OCI-LY1 (cell line): ENCODE measurements at regions not wholly inside any gene's neighbourhood (a gene's known extent, or its start where the extent isn't known, plus 50 kb on each side); places are given as distances from the start of the nearest gene placed in this dataset.

Experiments
- H2AFZ ChIP-seq: fragments of 200-600 bp; sonication (generic), shearing (Covaris generic); 2 replicates; pipeline ENCODE4 v1.6.0; 2014; ENCODE audit warnings: antibody characterized with exemption, mild to moderate bottlenecking, low read length
- H3F3A ChIP-seq: fragments of 200-600 bp; sonication (generic), shearing (Covaris generic); 2 replicates; pipeline ENCODE4 v1.6.0; 2014; ENCODE audit warnings: mild to moderate bottlenecking, antibody characterized with exemption, low read length, moderate library complexity; ENCODE audit not compliant: insufficient read depth
- H3K27ac ChIP-seq: fragments of 200-600 bp; sonication (generic); 2 replicates; pipeline ENCODE4 v1.5.1; 2014; ENCODE audit warnings: low read length, mixed run types, mild to moderate bottlenecking, low read depth; ENCODE audit not compliant: poor library complexity, severe bottlenecking
- H3K27me3 ChIP-seq: fragments of 200-600 bp; sonication (generic); 2 replicates; pipeline ENCODE4 v1.6.0; 2014; ENCODE audit warnings: antibody characterized with exemption, mild to moderate bottlenecking, low read length, moderate library complexity; ENCODE audit not compliant: insufficient read depth
- H3K36me3 ChIP-seq: fragments of 200-600 bp; sonication (generic); 2 replicates; pipeline ENCODE4 v1.6.1; 2014; ENCODE audit warnings: mild to moderate bottlenecking, antibody characterized with exemption, low read length, moderate library complexity, mixed read lengths; ENCODE audit not compliant: insufficient read depth
- H3K4me1 ChIP-seq: fragments of 200-600 bp; sonication (generic); 2 replicates; pipeline ENCODE4 v1.5.1; 2014; ENCODE audit warnings: mild to moderate bottlenecking, low read length, moderate library complexity; ENCODE audit not compliant: insufficient read depth, severe bottlenecking
- H3K4me2 ChIP-seq: fragments of 200-600 bp; sonication (generic), shearing (Covaris generic); 2 replicates; pipeline ENCODE4 v1.6.1; 2014; ENCODE audit warnings: low read length
- H3K4me3 ChIP-seq: fragments of 200-600 bp; sonication (generic); 2 replicates; pipeline ENCODE4 v1.5.1; 2014; ENCODE audit warnings: low read length, low read depth, mild to moderate bottlenecking, mixed read lengths; ENCODE audit not compliant: poor library complexity, severe bottlenecking
- H3K79me2 ChIP-seq: fragments of 200-600 bp; shearing (Covaris generic); 2 replicates; pipeline ENCODE4 v1.6.1; 2016; ENCODE audit warnings: mixed run types, low read length, mixed read lengths; ENCODE audit not compliant: insufficient read depth
- H3K9ac ChIP-seq: fragments of 200-600 bp; sonication (generic), shearing (Covaris generic); 2 replicates; pipeline ENCODE4 v1.6.1; 2014; ENCODE audit warnings: mild to moderate bottlenecking, low read length, mixed read lengths
- H3K9me2 ChIP-seq: fragments of 200-600 bp; sonication (generic), shearing (Covaris generic); 2 replicates; pipeline ENCODE4 v1.6.1; 2014; ENCODE audit warnings: low read depth, mild to moderate bottlenecking, low read length, mixed read lengths
- H3K9me3 ChIP-seq: fragments of 200-600 bp; shearing (Covaris generic); 2 replicates; pipeline ENCODE4 v1.6.1; 2014; ENCODE audit warnings: low read length, mixed read lengths
- H4K20me1 ChIP-seq: fragments of 200-600 bp; sonication (generic), shearing (Covaris generic); 2 replicates; pipeline ENCODE4 v1.6.0; 2016; ENCODE audit warnings: mild to moderate bottlenecking, low read length; ENCODE audit not compliant: insufficient read depth
- CTCF ChIP-seq: fragments of 200-600 bp; sonication (generic), shearing (Covaris generic); IDR thresholded peaks from 2 replicates; pipeline ENCODE4 v1.5.1; 2017; ENCODE audit warnings: mild to moderate bottlenecking, antibody characterized with exemption, low read length, moderate library complexity, mixed read lengths
- EZH2 ChIP-seq: fragments of 200-600 bp; sonication (generic), shearing (Covaris generic); IDR thresholded peaks from 2 replicates; pipeline ENCODE4 v1.8.0; 2017; ENCODE audit warnings: borderline replicate concordance, mixed run types, mild to moderate bottlenecking, antibody characterized with exemption, low read length, moderate library complexity, mixed read lengths

- Histone ChIP-seq H3K4me3 (no peak overlapping the region), H3K9me2 (no peaks in the 10 kb centered on the region), H3K4me1 (no peaks in the 10 kb centered on the region), H3K79me2 (no peaks in the 10 kb centered on the region), H3K9me3 (no peaks in the 10 kb centered on the region), H3K36me3 (no peaks in the 10 kb centered on the region), H2AFZ (no peak overlapping the region), H4K20me1 (no peaks in the 10 kb centered on the region), H3K27ac (no peak overlapping the region), H3K27me3 (no peaks in the 10 kb centered on the region), H3K4me2 (no peak overlapping the region), H3F3A (no peaks in the 10 kb centered on the region), H3K9ac (no peak overlapping the region)
- TF ChIP-seq CTCF, result no peak
- TF ChIP-seq EZH2, result no peak
Measured at GRCh38 chr3:1529676-1530075, 436.9 kb downstream of the CNTN6 start.

GRCh38 chr3:1531981-1532380 is 439.2 kb downstream of the CNTN6 start:
- Histone ChIP-seq H3K4me3 (no peak overlapping the region), H3K4me1 (no peaks in the 10 kb centered on the region), H3K27me3 (no peaks in the 10 kb centered on the region), H4K20me1 (no peaks in the 10 kb centered on the region), H2AFZ (no peak overlapping the region), H3K79me2 (no peaks in the 10 kb centered on the region), H3K27ac (no peak overlapping the region), H3K9ac (no peak overlapping the region), H3K4me2 (no peak overlapping the region), H3F3A (no peaks in the 10 kb centered on the region), H3K9me3 (no peaks in the 10 kb centered on the region), H3K9me2 (no peaks in the 10 kb centered on the region), H3K36me3 (no peaks in the 10 kb centered on the region)
- TF ChIP-seq EZH2, result no peak
- no peak for TF ChIP-seq CTCF

GRCh38 chr3:1532935-1533606 is 440.2 kb downstream of the CNTN6 start:
- no peak for TF ChIP-seq EZH2
- no peak for TF ChIP-seq CTCF
- Histone ChIP-seq H3F3A (no peaks in the 10 kb centered on the region), H3K27ac (no peak overlapping the region)

More at GRCh38 chr3:1532935-1533606, 440.2 kb downstream of the CNTN6 start:
- Histone ChIP-seq H3K27me3 (no peaks in the 10 kb centered on the region), H3K4me2 (no peak overlapping the region), H3K4me3 (no peak overlapping the region), H2AFZ (no peak overlapping the region), H3K79me2 (no peaks in the 10 kb centered on the region), H3K36me3 (no peaks in the 10 kb centered on the region), H3K9me2 (no peaks in the 10 kb centered on the region), H3K4me1 (no peaks in the 10 kb centered on the region), H4K20me1 (no peaks in the 10 kb centered on the region), H3K9ac (no peak overlapping the region), H3K9me3 (no peaks in the 10 kb centered on the region)
